PC-3 (cell line): ENCODE measurements at regions not wholly inside any gene's neighbourhood (a gene's known extent, or its start where the extent isn't known, plus 50 kb on each side); places are given as distances from the start of the nearest gene placed in this dataset.

Experiments
- CTCF ChIP-seq: fragments of 300-600 bp; sonication (generic); conservative IDR thresholded peaks from 2 replicates; pipeline ENCODE4 v1.5.1; 2017; ENCODE audit warnings: antibody characterized with exemption, low read depth, mild to moderate bottlenecking, low read length
- EZH2 ChIP-seq: fragments of 300-600 bp; sonication (generic); IDR thresholded peaks from one replicate; pipeline ENCODE4 v1.6.1; 2017; ENCODE audit warnings: antibody characterized with exemption, mild to moderate bottlenecking, low read length; ENCODE audit not compliant: unreplicated experiment

- TF ChIP-seq CTCF (no peak), EZH2 (no peak)
Observed at GRCh38 chrX:40395102-40395501, 185.7 kb upstream of the ATP6AP2 start.
